ENCODE measurements at regions not wholly inside any gene's neighbourhood (a gene's known extent, or its start where the extent isn't known, plus 50 kb on each side); places are given as distances from the start of the nearest gene placed in this dataset.

- no peak for TF ChIP-seq USF2 (IDR thresholded peaks at IDR 0.05; ENCODE audit: low read depth, low read length)
- no peak for TF ChIP-seq RFX5 (IDR thresholded peaks at IDR 0.05; ENCODE audit: low read depth, low read length)
- TF ChIP-seq SMC3 (IDR thresholded peaks at IDR 0.05; ENCODE audit: low read depth, low read length), result no peak
- TF ChIP-seq POLR2A (IDR thresholded peaks at IDR 0.05; ENCODE audit: low read depth, low read length), result no peak
- TF ChIP-seq CTCF (conservative IDR thresholded peaks at IDR 0.05; ENCODE audit: low read depth, low read length), result no peak
These were observed 211.4 kb upstream of the ZNF521 start for GRCh38 chr18:25563346-25563745.

Measured in IMR-90 (cell line).